CD4-positive, alpha-beta memory T cell (primary cell): ENCODE measurements at regions not wholly inside any gene's neighbourhood (a gene's known extent, or its start where the extent isn't known, plus 50 kb on each side); places are given as distances from the start of the nearest gene placed in this dataset.

Experiments used
- CTCF ChIA-PET: fragments of 350-600 bp; sonication (Branson Sonifier 250); formaldehyde crosslinking; loops from one replicate; lab custom pipeline; 2021; ENCODE audit warnings: inconsistent platforms; ENCODE audit not compliant: partially characterized antibody; lab: Charles Lee
- POLR2A ChIA-PET: fragments of 350-600 bp; sonication (Branson Sonifier 250); formaldehyde crosslinking; loops from one replicate; lab custom pipeline; 2021; ENCODE audit not compliant: partially characterized antibody; lab: Charles Lee
- DNase-seq, 5 donors: peaks; one replicate each; pipeline versions ENCODE4 v3.0.0 to v3.0.0-alpha.2; 2020 to 2022; ENCODE audit warnings: mixed read lengths in 1 of 5
- H3K27ac ChIP-seq: one replicate; pipeline ENCODE4 v1.7.0; 2013; ENCODE audit warnings: low read depth, low read length
- H3K27me3 ChIP-seq: 2 replicates; pipeline ENCODE4 v1.7.0; 2013; ENCODE audit warnings: mild to moderate bottlenecking, low read length, moderate library complexity; ENCODE audit not compliant: insufficient read depth
- H3K36me3 ChIP-seq: 2 replicates; pipeline ENCODE4 v1.7.0; 2013; ENCODE audit warnings: mild to moderate bottlenecking, low read length, moderate library complexity; ENCODE audit not compliant: insufficient read depth
- H3K4me1 ChIP-seq: 2 replicates; pipeline ENCODE4 v1.7.0; 2013; ENCODE audit warnings: mild to moderate bottlenecking, low read length, moderate library complexity; ENCODE audit not compliant: insufficient read depth
- H3K4me3 ChIP-seq, 2 donors: one replicate each; pipeline ENCODE4 v1.7.0; 2013; ENCODE audit warnings: low read length in 2 of 2, mild to moderate bottlenecking in 1 of 2
- H3K9me3 ChIP-seq, 2 donors: one replicate each; pipeline ENCODE4 v1.7.0; 2013; ENCODE audit warnings: low read length in 2 of 2, control low read depth in 1 of 2; ENCODE audit not compliant: control insufficient read depth in 1 of 2
- H3K27ac Mint-ChIP-seq, 7 donors: one replicate each; pipeline ENCODE4 v1.8.0; 2020 to 2021; ENCODE audit warnings: mixed read lengths in 7 of 7, mild to moderate bottlenecking in 6 of 7, inconsistent platforms in 3 of 7, moderate library complexity in 3 of 7
- H3K27me3 Mint-ChIP-seq, 2 donors: one replicate each; pipeline ENCODE4 v1.8.0; 2020 to 2021; ENCODE audit warnings: mixed read lengths in 2 of 2
- H3K36me3 Mint-ChIP-seq, 2 donors: one replicate each; pipeline ENCODE4 v1.8.0; 2020 to 2021; ENCODE audit warnings: mixed read lengths in 2 of 2, inconsistent platforms in 1 of 2, mild to moderate bottlenecking in 1 of 2
- H3K4me1 Mint-ChIP-seq, 4 donors: one replicate each; pipeline ENCODE4 v1.8.0; 2020 to 2021; ENCODE audit warnings: mixed read lengths in 4 of 4, mild to moderate bottlenecking in 1 of 4
- H3K4me3 Mint-ChIP-seq, 8 donors: one replicate each; pipeline ENCODE4 v1.8.0; 2020 to 2021; ENCODE audit warnings: mixed read lengths in 8 of 8, mild to moderate bottlenecking in 7 of 8, moderate library complexity in 6 of 8, inconsistent platforms in 3 of 8
- H3K9me3 Mint-ChIP-seq, 8 donors: one replicate each; pipeline ENCODE4 v1.8.0; 2020 to 2021; ENCODE audit warnings: mixed read lengths in 8 of 8, mild to moderate bottlenecking in 5 of 8, inconsistent platforms in 3 of 8, moderate library complexity in 1 of 8
- intact Hi-C: fragments of 100-400 bp; cut with micrococcal nuclease; formaldehyde crosslinking; loops from one replicate; pipeline ENCODE4 v1.15.1; 2023

- no peak overlapping the region for H3K27ac Mint-ChIP-seq
- ChIA-PET POLR2A (no interaction called here), CTCF (no interaction called here)
- intact Hi-C loops, result no loop called here
- no peaks in the 10 kb centered on the region for H3K36me3 Mint-ChIP-seq
- Histone ChIP-seq H3K27ac (no peak overlapping the region), H3K27me3 (no peaks in the 10 kb centered on the region), H3K4me3 (no peak overlapping the region), H3K4me1 (no peaks in the 10 kb centered on the region), H3K36me3 (no peaks in the 10 kb centered on the region), H3K9me3 (no peaks in the 10 kb centered on the region)
- no peak overlapping the region for H3K4me3 Mint-ChIP-seq
- H3K4me1 Mint-ChIP-seq, result no peaks in the 10 kb centered on the region
- peaks cover 0 to 7% (median 0%) of the 10 kb centered on the region in 8 donors for H3K9me3 Mint-ChIP-seq
- peaks cover 1 to 2% of the 10 kb centered on the region in 2 donors for H3K27me3 Mint-ChIP-seq
- DNase-seq, result no peak
These were observed 207.0 kb upstream of the HS6ST1 start for GRCh38 chr2:128525653-128526052.

GRCh38 chr2:128526455-128526976 is 207.8 kb upstream of the HS6ST1 start:
- H3K36me3 Mint-ChIP-seq, result no peaks in the 10 kb centered on the region
- no peak for DNase-seq
- H3K27me3 ChIP-seq, result no peaks in the 10 kb centered on the region
- no peak overlapping the region for H3K4me3 Mint-ChIP-seq
- POLR2A ChIA-PET, result no interaction called here
- no peak overlapping the region for H3K4me3 ChIP-seq
- H3K36me3 ChIP-seq, result no peaks in the 10 kb centered on the region
- H3K9me3 ChIP-seq, result no peaks in the 10 kb centered on the region
- no peaks in the 10 kb centered on the region for H3K4me1 ChIP-seq
- intact Hi-C loops, result no loop called here
- H3K27ac Mint-ChIP-seq, result no peak overlapping the region
- CTCF ChIA-PET, result no interaction called here
- H3K4me1 Mint-ChIP-seq, result peaks cover 0 to 4% (median 0%) of the 10 kb centered on the region in 4 donors
- peaks cover 1 to 2% of the 10 kb centered on the region in 2 donors for H3K27me3 Mint-ChIP-seq
- no peak overlapping the region for H3K27ac ChIP-seq
- peaks cover 0 to 7% (median 0%) of the 10 kb centered on the region in 8 donors for H3K9me3 Mint-ChIP-seq

GRCh38 chr2:128528133-128528532 is 209.5 kb upstream of the HS6ST1 start:
- peaks cover 2 to 3% of the 10 kb centered on the region in 2 donors for H3K27me3 Mint-ChIP-seq

GRCh38 chr2:128530025-128530573 is 211.4 kb upstream of the HS6ST1 start:
- Histone ChIP-seq H3K9me3 (no peaks in the 10 kb centered on the region), H3K4me1 (no peaks in the 10 kb centered on the region), H3K4me3 (no peak overlapping the region), H3K27ac (no peak overlapping the region), H3K27me3 (no peaks in the 10 kb centered on the region), H3K36me3 (no peaks in the 10 kb centered on the region)
- CTCF ChIA-PET, result no interaction called here
- Mint-ChIP-seq H3K9me3 (no peaks in the 10 kb centered on the region), H3K27ac (no peak overlapping the region), H3K4me1 (peaks cover 0 to 4% (median 0%) of the 10 kb centered on the region in 4 donors), H3K36me3 (no peaks in the 10 kb centered on the region), H3K27me3 (peaks cover 2 to 3% of the 10 kb centered on the region in 2 donors), H3K4me3 (no peak overlapping the region)
- no peak for DNase-seq
- intact Hi-C loops, result no loop called here
- POLR2A ChIA-PET, result no interaction called here

More at GRCh38 chr2:128528133-128528532, 209.5 kb upstream of the HS6ST1 start:
- ChIA-PET POLR2A (no interaction called here), CTCF (no interaction called here)
- Histone ChIP-seq H3K4me1 (no peaks in the 10 kb centered on the region), H3K9me3 (no peaks in the 10 kb centered on the region), H3K36me3 (no peaks in the 10 kb centered on the region), H3K4me3 (no peak overlapping the region), H3K27ac (no peak overlapping the region), H3K27me3 (no peaks in the 10 kb centered on the region)
- H3K9me3 Mint-ChIP-seq, result peaks cover 0 to 7% (median 0%) of the 10 kb centered on the region in 8 donors
- H3K4me3 Mint-ChIP-seq, result no peak overlapping the region
- no peak for DNase-seq
- no peaks in the 10 kb centered on the region for H3K36me3 Mint-ChIP-seq
- intact Hi-C loops, result no loop called here
- peaks cover 0 to 4% (median 0%) of the 10 kb centered on the region in 4 donors for H3K4me1 Mint-ChIP-seq
- peak overlapping the region in 1 of 7 donors; percentile 78 for H3K27ac Mint-ChIP-seq

GRCh38 chr2:128531856-128532255 is 213.2 kb upstream of the HS6ST1 start:
- no peak for DNase-seq
- Mint-ChIP-seq H3K27me3 (peaks cover 1 to 4% of the 10 kb centered on the region in 2 donors), H3K4me3 (no peak overlapping the region), H3K4me1 (peaks cover 0 to 4% (median 0%) of the 10 kb centered on the region in 4 donors), H3K9me3 (no peaks in the 10 kb centered on the region), H3K27ac (no peak overlapping the region), H3K36me3 (no peaks in the 10 kb centered on the region)
- intact Hi-C loops, result no loop called here
- H3K27me3 ChIP-seq, result no peaks in the 10 kb centered on the region
- CTCF ChIA-PET, result no interaction called here
- no peak overlapping the region for H3K27ac ChIP-seq
- no peaks in the 10 kb centered on the region for H3K36me3 ChIP-seq
- POLR2A ChIA-PET, result no interaction called here
- H3K4me3 ChIP-seq, result no peak overlapping the region
- H3K4me1 ChIP-seq, result no peaks in the 10 kb centered on the region
- H3K9me3 ChIP-seq, result no peaks in the 10 kb centered on the region

- DNase-seq, result no peak
- H3K36me3 ChIP-seq, result no peaks in the 10 kb centered on the region
- no peaks in the 10 kb centered on the region for H3K9me3 ChIP-seq
- intact Hi-C loops, result no loop called here
- no peak overlapping the region for H3K4me3 ChIP-seq
- H3K4me3 Mint-ChIP-seq, result no peak overlapping the region
- H3K4me1 Mint-ChIP-seq, result peaks cover 0 to 4% (median 0%) of the 10 kb centered on the region in 4 donors
- no peaks in the 10 kb centered on the region for H3K27me3 ChIP-seq
- no peak overlapping the region for H3K27ac ChIP-seq
- H3K36me3 Mint-ChIP-seq, result no peaks in the 10 kb centered on the region
- ChIA-PET POLR2A (no interaction called here), CTCF (no interaction called here)
- H3K27ac Mint-ChIP-seq, result no peak overlapping the region
- H3K4me1 ChIP-seq, result no peaks in the 10 kb centered on the region
- peaks cover 1 to 7% of the 10 kb centered on the region in 2 donors for H3K27me3 Mint-ChIP-seq
- H3K9me3 Mint-ChIP-seq, result no peaks in the 10 kb centered on the region
These were observed 214.4 kb upstream of the HS6ST1 start for GRCh38 chr2:128533101-128533500.

- Mint-ChIP-seq H3K4me1 (peaks cover 0 to 4% (median 0%) of the 10 kb centered on the region in 4 donors), H3K27me3 (peaks cover 0 to 6% of the 10 kb centered on the region in 2 donors), H3K9me3 (no peaks in the 10 kb centered on the region), H3K27ac (no peak overlapping the region), H3K36me3 (no peaks in the 10 kb centered on the region), H3K4me3 (no peak overlapping the region)
- H3K36me3 ChIP-seq, result no peaks in the 10 kb centered on the region
- no peaks in the 10 kb centered on the region for H3K27me3 ChIP-seq
- CTCF ChIA-PET, result interaction anchor here (0.5 kb wide), 1 partner anchor 940 kb away, joined by 3 read pairs; no protein-coding TSS in a partner anchor
- no peak overlapping the region for H3K4me3 ChIP-seq
- H3K27ac ChIP-seq, result no peak overlapping the region
- intact Hi-C loops, result no loop called here
- POLR2A ChIA-PET, result no interaction called here
- DNase-seq, result no peak
- H3K9me3 ChIP-seq, result no peaks in the 10 kb centered on the region
- H3K4me1 ChIP-seq, result no peaks in the 10 kb centered on the region
These were observed 216.2 kb upstream of the HS6ST1 start for GRCh38 chr2:128534688-128535392.
